ENCODE measurements at regions not wholly inside any gene's neighbourhood (a gene's known extent, or its start where the extent isn't known, plus 50 kb on each side); places are given as distances from the start of the nearest gene placed in this dataset.

GRCh38 chr20:59437601-59438031 lies 137.2 kb downstream of the EDN3 start:
- Histone ChIP-seq H3K4me3 (no peak overlapping the region), H3K9me3 (no peaks in the 10 kb centered on the region), H3K4me1 (no peaks in the 10 kb centered on the region), H3K27ac (no peak overlapping the region), H3K36me3 (no peaks in the 10 kb centered on the region), H3K27me3 (no peaks in the 10 kb centered on the region)
- intact Hi-C loops (cut with DNase I; ENCODE audit: low total_unique reads): no loop called here
- DNase-seq: no peak
- TF ChIP-seq POLR2A (IDR thresholded peaks at IDR 0.05) (no peak), CTCF (IDR thresholded peaks at IDR 0.05) (no peak)

DNA sequence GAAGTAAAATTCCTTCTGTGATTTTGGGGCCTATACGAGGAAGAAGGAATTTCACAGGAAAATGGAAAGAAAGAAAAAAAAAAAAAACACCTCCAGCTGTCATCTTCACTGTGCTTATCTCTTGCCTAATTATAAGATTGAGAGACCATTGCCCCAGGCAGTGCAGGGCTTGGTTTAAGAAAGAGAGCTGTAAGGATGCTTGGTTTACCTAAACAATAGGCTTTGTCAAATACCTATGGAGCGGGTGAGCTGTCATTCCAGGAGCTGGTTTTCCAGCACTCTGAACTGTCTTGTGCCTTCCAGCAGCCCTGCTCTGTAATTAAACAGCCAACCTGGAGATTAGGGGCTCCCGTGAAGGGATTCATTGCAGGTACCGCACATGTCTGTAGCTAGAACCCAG lies 137.8 kb downstream of the EDN3 start:
- Histone ChIP-seq H3K27ac (no peak overlapping the region), H3K27me3 (no peaks in the 10 kb centered on the region)
- TF ChIP-seq POLR2A (IDR thresholded peaks at IDR 0.05) (no peak), CTCF (IDR thresholded peaks at IDR 0.05) (no peak)

GRCh38 chr20:59439243-59439642 lies 138.8 kb downstream of the EDN3 start:
- H3K27me3 ChIP-seq: no peaks in the 10 kb centered on the region
- TF ChIP-seq CTCF (IDR thresholded peaks at IDR 0.05) (no peak), POLR2A (IDR thresholded peaks at IDR 0.05) (no peak)

More for the DNA sequence above, 137.8 kb downstream of the EDN3 start:
- no peak overlapping the region for H3K4me3 ChIP-seq
- H3K4me1 ChIP-seq: no peaks in the 10 kb centered on the region
- intact Hi-C loops (cut with DNase I; ENCODE audit: low total_unique reads): no loop called here
- H3K9me3 ChIP-seq: no peaks in the 10 kb centered on the region
- DNase-seq: no peak
- H3K36me3 ChIP-seq: no peaks in the 10 kb centered on the region

DNA sequence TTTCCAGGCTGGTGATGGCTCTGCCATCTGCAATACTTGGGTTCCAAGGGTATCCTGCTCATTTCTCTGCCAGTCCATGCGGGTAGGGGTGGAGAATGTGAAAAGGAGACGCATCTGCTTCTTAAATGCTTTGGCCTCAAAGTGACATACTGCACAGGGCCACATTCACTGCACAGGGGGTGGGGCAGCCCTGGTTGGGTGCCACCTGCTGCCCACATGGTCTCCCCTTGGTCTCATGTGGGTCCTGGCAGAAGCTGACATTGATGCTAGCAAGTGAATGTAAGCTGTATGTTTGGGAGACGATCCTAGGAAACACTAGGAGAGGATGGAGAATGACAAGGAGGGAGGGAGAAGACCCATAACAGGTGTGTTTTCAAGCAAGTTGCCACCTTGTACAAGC lies 140.9 kb downstream of the EDN3 start:
- H3K9me3 ChIP-seq: no peaks in the 10 kb centered on the region
- H3K4me3 ChIP-seq: no peak overlapping the region
- no peak for DNase-seq
- no peak overlapping the region for H3K27ac ChIP-seq
- no peak for TF ChIP-seq CTCF (IDR thresholded peaks at IDR 0.05)
- no peak for TF ChIP-seq POLR2A (IDR thresholded peaks at IDR 0.05)
- no peaks in the 10 kb centered on the region for H3K27me3 ChIP-seq
- no peaks in the 10 kb centered on the region for H3K36me3 ChIP-seq
- intact Hi-C loops (cut with DNase I; ENCODE audit: low total_unique reads): no loop called here
- H3K4me1 ChIP-seq: no peaks in the 10 kb centered on the region

More at GRCh38 chr20:59439243-59439642, 138.8 kb downstream of the EDN3 start:
- intact Hi-C loops (cut with DNase I; ENCODE audit: low total_unique reads): no loop called here
- no peak overlapping the region for H3K27ac ChIP-seq
- H3K4me3 ChIP-seq: no peak overlapping the region
- no peak for DNase-seq
- H3K4me1 ChIP-seq: no peaks in the 10 kb centered on the region
- H3K9me3 ChIP-seq: no peaks in the 10 kb centered on the region
- no peaks in the 10 kb centered on the region for H3K36me3 ChIP-seq

DNA sequence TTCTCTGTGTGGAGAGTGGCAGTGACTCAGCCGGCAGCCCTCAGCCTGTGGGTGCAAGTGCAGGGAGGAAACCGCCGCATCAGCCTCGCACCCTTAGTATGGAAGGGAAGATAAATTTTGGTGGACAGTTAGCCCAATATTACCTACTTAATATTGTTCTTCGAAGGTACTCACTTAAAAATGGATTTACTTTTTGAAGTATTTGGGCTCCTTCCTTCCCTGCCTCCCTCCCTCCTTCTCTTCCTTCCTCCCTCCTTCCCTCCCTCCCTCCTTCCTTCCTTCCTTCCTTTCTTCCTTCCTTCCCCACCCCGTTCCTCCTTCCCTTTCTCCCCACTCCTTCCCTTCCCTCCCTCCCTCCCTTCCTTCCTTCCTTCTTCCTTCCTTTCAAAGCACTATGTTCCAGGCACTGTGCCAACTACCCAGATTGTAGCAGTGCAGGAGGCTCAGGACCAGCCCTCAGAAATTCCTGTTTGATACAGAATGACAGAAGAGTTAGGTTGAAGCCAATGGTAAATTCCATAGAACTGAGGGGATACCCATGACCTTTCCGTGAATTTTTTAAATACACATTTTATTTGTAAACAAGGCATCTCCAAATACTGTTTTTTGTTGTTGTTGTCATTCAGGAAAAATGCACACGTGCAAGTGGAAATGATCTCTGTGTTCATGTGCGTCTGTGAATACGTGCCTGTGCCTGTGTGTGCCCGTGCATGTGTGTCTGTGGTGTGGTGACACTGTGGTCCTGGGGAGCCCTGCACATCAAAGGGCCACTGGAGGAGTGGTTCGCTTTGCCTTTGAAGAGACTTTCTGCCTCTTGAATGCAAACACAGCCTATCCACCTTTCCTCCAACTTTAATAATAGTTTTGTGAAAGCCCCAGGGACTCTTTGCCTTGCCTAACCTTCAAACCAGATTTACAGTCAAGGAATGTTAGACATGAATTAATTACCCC lies 141.7 kb downstream of the EDN3 start:
- H3K9me3 ChIP-seq: no peaks in the 10 kb centered on the region
- intact Hi-C loops (cut with DNase I; ENCODE audit: low total_unique reads): no loop called here
- H3K27me3 ChIP-seq: no peaks in the 10 kb centered on the region
- no peak for DNase-seq
- H3K27ac ChIP-seq: no peak overlapping the region
- TF ChIP-seq POLR2A (IDR thresholded peaks at IDR 0.05): no peak
- no peak for TF ChIP-seq CTCF (IDR thresholded peaks at IDR 0.05)
- H3K4me1 ChIP-seq: no peaks in the 10 kb centered on the region
- no peak overlapping the region for H3K4me3 ChIP-seq
- no peaks in the 10 kb centered on the region for H3K36me3 ChIP-seq
